HepG2 (cell line): ENCODE measurements at regions not wholly inside any gene's neighbourhood (a gene's known extent, or its start where the extent isn't known, plus 50 kb on each side); places are given as distances from the start of the nearest gene placed in this dataset.

Experiments
- EZH2 ChIP-seq: conservative IDR thresholded peaks from 2 replicates; pipeline ENCODE4 v1.6.1; 2012; ENCODE audit warnings: mild to moderate bottlenecking, low read depth, low read length, moderate library complexity
- RFX5 ChIP-seq: IDR thresholded peaks from 2 replicates; pipeline ENCODE4 v1.6.1; 2011; ENCODE audit warnings: low read depth, low read length, improper control_type of control experiment

- TF ChIP-seq EZH2 (no peak), RFX5 (no peak)
These were observed 444.5 kb upstream of the FAR2 start for GRCh38 chr12:28704477-28705169.
